IPS DF 19.7 (cell line): ENCODE measurements at regions not wholly inside any gene's neighbourhood (a gene's known extent, or its start where the extent isn't known, plus 50 kb on each side); places are given as distances from the start of the nearest gene placed in this dataset.
"Not testable (repeated sequence)": the region's sequence is repeated elsewhere in the genome, so short reads cannot be mapped to it uniquely, and the experiment has no call there.

Experiments used
- DNase-seq: peaks from one replicate; pipeline ENCODE4 v3.0.0-alpha.2; 2013; ENCODE audit warnings: low read depth, low spot score

DNA sequence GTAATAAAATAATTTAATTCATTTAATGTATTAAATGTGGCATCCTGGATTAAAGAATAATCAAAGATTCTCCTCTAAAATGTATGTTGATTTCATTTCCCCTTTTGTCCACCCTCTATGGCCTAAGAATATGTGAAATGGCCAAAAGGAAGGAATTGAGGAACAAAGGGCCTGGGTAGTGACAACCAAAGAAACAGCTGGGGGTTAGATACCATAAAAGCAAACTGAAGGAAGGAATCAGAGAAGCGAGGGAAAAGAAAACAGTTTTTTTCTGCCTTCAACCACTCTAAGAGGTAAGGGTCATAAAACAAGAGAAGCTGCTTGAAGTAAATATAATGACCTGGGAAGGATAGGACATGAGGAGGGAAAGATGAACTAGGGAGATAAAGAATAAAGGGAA lies 139.3 kb downstream of the FAM76B start:
- DNase-seq, result no peak

DNA sequence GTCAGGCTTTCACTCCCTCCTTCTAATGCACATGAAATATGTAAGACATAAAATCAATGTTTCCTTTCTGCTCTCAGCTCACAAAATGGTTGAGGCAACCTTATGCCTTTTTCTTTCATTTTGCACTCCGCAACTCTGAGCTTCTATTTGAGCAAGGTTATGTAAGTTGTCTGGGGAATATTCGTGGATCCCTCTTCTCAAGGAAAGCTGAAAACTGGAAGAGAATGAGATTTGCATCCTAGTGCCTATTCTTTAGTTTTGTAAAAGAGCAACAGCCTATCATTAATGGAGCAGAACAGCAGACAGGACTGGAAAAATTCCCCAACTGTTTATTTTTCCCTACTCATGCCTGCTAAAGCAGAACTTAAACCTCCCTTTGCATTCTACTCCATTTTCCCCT lies 141.7 kb downstream of the FAM76B start:
- no peak for DNase-seq

DNA sequence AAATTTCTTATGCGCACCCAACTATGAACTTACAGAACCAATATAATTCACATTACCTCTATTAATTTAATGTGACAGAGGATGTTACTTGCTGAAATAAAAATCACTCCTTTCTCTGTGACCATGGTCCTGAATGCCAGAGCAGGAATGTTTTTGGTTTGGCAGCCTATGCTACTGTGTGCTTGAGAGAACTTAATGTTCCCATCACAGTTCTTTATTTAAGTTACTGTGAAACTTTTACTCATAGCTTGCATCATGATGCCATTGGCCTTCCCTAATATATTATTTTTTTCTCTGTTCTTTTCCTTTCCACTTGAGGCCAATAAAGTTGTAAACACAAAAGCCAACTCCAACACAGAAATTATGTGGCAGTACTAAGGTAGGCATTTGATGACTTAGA lies 142.2 kb downstream of the FAM76B start:
- DNase-seq, result no peak

DNA sequence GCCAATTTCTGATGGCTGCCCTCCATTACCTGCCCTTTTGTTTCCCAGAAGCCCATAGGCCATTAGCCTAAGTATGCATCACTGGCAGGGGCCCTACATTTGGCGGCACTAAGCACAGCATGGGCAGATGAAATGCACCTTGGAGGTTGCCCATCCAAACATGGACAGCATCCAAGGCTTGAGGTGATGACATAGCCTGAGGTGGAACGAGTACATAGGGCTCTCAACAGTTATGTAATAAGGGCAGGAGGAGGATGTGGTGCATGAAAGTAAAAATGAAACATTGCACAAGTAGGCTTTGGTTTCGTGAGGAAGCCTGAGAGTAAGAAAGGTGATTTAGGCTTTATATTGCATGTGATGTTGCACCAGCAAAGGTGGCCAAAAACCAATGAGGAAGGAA lies 148.1 kb downstream of the FAM76B start:
- DNase-seq, result no peak

DNA sequence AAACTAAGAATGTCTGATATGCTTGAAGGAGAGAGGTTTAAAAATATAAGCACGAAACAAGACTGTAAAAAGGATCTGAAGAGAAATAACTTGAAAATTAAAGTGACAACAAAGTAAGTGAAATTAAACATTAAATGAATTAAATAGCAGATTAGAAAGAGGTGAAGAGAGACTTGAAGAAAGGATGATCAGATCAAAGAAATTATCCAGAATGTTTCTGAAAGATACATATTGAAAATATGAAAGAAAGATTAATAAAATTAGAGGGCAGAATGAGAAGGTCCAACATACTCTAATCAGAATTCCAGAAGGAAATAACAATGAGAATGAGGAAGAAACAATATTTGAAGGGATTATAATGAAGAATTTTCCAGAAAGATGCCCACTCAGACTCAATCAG lies 151.1 kb downstream of the FAM76B start:
- DNase-seq, result no peak

DNA sequence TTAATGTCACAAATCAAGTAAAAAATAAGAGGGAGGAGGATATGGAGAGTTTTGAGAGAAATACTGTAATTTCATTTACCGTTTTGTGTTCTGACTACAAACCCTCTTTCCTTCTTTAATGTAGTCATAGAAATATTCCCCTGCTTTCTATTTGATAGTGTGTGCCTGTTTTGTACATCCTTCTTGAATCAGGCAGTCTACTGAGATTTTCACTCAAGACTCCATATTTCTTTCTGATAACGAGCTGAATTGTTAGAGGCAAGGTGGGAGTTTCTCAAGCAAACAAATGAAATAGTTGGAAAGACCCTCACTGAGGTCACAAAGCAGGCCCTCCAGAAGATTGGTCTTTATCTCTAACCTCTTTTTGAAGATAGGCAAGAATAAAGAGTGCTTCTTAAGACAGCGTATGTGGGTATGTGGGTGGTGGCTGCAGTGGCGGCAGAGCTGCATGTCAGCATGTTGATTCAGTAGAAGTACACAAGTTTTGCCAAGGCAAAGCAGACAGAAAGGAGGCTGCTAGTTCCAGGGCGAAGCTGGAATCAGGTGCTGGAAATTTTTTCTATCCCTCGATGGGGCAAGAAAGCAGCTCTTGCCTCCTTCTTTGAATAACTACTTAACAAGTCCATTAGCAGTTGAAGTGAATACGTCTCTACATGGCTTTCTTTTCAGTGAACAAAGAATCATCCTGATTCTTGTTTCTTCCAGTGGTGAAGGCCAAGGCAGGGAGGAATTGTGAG lies 164.2 kb downstream of the FAM76B start:
- DNase-seq, result peak; percentile 3

DNA sequence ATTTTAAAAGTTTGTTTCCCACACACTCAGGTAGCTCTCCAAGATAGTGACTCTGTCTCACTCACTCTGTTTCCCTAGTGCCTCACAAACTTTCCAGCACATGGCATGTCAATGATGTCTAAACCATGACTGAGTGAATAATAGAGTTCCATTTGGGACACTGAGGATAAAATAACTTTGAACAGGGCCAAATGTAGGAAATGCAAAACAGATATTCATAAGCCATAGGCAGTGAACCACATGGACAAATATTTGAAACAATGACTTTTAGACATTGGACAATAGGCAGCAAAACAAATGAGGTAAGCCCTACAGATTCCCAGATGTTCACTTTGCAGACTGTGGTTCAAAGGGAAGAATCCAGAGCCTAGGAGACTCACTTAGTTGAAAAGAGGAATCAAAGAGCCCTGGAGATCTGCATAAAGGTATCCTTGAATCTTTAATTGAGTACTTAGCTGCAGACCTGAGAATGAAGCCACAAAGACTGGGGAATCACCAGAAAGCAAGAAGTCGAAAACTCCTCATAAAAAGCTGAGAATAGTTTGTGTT lies 173.3 kb downstream of the FAM76B start:
- no peak for DNase-seq

DNA sequence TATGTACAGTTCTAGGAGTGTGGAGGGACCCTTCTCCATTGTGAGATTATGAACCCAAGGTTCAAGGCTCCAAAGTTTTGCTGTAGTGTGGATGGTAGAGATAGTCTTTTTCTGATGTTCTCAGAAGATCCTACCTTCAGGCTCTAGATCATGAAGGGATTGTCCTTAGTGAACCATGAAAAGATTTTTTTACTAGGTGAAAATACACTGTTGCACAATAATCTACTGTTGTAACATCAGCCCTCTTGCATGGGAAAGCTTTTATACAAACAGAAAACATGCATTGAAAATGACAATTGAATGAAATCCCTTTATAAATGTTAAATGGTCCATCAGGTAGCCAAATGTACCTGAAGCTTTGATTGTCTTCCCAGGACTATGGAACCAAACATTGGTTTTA lies 177.8 kb downstream of the FAM76B start:
- no peak for DNase-seq

DNA sequence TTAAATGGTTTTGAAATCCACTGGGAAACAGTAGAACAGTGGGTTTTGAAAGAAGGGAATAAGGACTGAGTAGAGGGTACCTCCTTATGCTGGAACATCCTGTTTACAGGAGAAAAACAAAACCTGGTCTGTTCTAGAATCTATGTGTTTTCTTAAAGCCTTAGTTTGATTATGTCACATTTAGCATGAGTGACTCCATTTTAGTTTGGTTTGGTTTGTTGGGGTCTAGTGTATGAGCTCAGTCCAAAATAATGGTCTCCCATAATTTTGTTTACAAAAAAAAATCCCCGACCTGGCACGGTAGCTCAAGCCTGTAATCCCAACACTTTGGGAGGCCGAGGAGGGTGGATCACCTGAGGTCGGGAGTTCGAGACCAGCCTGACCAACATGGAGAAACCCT lies 179.4 kb downstream of the FAM76B start:
- not testable (repeated sequence) for DNase-seq

DNA sequence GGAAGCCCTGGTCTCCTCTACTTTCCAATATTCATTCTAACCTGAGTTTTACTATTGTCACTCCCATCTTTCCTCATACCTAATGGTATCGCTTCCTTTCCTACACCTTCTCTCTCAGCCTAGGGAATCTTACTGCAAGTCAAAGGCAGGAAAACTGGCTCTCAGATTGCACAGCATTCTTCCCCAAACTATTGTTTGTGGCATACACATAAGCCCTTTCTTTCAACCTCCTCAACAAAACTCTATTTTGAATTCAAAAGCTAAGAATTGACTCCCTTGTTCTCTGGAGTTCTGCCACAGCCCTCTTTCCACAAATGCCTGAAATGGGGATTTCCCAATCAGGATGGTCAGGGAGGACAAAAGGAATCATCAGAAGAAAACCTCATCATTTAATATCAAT lies 181.5 kb downstream of the FAM76B start:
- no peak for DNase-seq

DNA sequence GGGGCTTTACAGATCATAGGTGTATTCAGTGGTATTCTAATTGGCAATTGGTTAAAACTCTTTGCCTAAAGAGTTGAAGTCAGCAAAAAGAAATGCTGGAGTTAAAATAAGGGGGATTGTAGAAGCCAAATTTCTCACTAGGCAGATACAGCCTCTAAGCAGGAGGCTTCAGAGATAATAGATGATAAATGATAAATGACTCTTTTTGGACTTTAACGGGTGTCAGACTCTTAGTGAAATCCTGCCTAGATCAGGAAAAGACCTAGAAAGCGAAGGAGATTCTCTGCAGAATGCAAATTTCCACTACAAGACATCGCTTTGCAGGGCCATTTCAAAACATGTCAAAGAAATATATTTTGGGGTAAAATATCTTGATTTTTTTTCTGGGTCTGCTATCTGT lies 182.8 kb downstream of the FAM76B start:
- DNase-seq, result no peak

DNA sequence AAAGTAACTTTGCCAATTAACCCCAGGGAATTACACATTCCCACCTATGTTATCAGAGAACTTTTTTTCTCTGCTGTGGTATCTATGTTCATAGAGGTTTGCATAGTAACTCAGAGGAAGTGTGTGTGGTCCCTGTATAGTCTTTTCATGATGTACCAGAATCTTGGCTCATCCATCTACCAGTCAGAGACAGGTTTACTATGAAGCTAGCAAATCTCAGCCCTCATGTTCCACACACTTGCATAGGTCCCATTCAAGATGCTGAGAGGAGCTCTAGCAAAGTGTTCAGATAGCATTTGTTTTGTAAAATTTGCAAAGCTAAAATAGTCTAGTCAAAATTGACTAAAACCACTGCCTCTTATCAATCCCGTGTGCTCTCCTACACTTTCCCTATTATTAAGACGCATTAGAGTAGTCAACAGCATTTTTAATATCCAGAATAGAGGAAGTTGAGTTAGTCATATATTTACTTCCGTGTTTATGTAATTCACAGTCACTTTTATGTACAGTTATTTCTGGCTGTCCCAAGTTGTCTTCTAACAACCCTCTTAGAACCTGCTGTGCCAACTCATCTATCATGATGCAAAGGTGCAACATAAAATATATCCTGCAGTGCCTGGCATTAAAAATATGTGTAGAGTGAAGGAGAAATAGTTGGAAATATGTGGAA lies 184.2 kb downstream of the FAM76B start:
- no peak for DNase-seq

DNA sequence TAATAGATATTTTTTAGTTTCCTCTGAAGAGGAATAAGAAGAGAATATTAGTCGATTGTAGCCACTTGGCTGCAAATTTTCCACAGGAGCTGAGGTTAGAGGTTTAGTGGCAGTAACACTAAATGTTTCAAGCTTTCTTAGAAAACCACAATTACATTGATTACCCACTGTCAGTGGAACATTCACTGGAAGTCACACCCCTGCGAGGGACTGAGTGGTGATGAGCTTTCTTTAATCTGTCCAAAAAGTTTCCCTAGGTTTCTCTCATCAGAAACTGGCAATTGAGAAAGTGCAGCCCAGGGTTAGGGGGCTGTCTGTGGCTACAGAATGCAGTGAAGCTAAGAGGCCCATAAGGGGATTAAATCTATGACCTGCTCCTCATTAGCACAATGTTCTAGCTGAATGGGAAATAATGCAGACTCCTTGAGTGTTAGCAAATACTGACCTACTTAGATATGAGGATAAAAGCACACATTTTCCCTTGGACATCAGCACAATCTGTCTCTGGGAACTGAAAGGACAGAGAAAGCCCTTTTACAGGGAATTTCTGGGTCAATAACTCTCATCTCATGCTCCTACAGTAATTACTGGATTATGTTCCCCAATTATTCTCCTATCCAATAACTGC lies 189.5 kb downstream of the FAM76B start:
- DNase-seq, result no peak

DNA sequence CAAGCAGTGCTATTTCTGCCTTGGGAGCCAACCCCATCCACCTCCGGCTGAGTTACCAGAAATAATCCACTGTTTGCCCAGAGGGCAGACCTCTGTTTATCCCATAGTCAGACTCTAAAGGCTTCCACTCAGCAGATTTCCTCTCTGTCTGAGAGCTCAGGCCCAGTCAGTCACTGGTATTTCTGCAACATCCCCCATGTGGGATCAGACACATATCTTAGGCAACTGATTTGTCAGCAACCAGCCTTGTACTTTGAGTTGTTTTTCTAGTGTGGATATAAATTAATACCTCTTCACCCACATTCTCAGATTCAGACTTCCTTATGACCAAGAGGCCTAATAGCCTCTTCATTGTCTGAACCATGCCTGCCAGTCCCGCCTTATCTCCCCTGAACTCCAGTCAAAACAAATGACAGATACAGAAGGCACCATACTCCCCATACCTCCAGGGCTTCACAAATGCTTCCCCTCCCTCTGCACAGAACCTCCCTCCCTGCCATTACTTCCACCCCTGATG lies 193.6 kb downstream of the FAM76B start:
- no peak for DNase-seq

DNA sequence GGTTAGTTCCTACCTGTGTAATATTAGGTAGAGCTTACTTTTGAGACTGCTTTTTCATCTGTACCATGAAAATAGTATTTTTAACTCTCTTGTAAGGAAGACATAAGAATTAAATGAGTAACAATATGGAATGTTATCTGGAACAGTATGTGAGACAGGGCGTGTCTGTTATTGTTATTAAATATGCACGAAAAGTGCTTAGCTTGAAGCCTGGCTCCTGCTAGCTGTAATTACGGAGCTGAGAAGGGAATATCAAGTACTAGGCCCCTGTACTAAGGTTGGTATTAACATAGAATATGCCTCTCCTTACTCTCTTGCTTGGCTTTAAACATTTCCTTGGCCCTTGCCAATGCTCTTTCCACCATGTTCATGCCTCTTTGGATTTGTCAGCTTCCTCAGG lies 194.0 kb downstream of the FAM76B start:
- DNase-seq, result no peak

DNA sequence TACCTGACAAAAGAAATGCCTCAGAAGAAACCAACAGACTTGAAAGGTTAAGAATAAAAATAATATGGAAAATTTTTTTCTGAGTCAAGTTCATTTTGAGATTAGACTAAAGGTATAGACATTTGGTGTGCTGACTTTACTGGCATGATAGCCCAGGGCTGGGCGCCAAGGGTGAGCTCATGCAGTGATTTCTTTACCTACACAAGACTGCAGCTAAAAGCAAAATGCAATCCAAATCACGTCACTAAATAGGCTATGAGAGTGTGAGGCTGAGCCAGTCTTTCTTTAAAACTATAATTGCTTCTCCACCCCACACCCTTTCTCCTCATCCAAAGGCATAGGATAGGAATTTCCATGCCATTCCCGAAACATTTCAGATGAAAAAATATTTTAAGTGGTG lies 196.5 kb downstream of the FAM76B start:
- no peak for DNase-seq

DNA sequence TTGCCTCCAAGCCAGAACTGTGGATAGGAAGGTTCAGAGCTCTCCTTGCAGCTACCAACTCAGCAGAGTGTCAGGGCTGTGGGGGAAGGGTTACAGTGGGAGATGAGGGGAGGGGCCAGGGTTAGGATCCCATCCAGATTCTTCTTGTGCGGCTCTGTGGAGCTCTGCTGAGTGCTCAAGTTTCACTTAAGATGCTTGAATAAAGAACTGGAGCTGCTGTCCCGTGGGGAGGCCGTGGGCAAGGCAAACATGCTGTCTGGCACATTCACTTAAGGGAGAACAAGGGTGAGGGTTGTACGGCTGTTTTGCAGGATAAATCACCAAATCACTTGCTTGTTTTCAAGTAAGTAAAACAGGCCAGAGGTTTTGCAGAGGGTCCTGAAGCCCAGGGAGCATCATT lies 197.1 kb downstream of the FAM76B start:
- DNase-seq, result no peak

DNA sequence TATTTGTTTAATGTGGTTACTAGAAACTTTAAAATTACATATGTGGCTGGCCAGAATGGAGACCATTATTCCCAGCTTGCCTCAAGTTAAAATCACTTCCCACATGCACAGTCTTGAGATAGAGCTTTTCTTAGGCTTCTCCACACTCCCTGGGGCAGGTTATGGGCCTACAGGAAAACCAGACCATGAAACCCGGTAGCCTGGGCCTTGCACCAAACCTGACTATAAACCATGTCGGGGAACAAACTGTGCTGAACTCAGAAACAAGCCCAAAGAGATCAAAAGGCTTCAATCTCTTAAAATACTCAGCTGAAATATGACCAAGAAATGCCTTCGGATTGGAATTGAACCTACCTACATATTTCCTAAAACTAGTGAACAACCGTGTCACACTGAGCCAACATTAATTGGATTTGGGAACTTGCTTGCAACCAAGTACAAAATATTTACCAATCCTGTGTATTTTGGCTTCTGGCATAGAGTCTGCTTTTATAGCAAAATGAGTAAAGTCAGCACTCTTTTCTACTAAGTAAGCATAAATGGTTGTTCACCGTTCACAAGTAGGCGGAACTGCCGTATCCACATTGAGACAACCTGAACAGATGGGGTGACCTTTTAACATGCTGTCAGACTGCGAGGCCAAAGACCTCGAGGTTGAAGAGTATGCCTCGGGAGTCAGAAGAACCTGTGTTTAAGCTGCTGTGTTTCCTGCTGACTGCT lies 199.5 kb downstream of the FAM76B start:
- no peak for DNase-seq

DNA sequence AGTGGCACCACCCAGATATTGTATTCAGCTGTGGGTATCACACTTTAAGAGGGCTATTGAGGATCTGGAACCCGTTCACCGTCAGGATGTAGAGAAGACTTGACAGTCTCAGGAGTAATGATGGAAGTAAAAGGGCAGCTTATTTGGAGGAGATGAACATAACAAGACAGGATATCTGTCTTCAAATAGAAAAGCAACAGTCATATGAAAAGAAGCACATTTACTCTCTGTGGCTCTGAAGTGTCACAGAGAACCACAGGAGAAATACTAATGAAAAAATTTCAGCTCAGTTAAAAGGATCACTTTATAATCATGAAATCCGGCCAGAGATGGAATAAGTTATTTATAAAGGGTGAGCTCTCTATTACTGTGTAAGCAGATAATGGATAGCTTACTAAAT lies 200.8 kb downstream of the FAM76B start:
- no peak for DNase-seq

DNA sequence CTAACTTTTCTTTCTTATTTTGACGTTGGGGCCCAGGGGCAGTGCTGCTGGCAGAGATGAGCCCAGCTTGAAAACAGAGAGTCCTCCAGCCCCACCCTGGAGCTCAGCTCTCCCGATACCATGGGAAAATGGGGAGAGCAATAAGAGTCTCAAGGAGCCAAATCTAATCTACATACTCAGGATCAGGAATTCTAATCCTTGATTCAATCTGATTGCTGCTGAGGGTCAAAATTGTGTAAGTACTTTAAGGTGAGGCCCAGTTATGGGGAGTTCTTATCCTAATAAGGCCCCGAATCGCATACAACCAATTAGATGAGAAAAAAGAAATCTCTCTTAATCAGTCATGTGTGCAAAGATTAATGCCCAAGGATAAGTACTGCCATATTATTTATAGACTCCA lies 202.9 kb downstream of the FAM76B start:
- no peak for DNase-seq

DNA sequence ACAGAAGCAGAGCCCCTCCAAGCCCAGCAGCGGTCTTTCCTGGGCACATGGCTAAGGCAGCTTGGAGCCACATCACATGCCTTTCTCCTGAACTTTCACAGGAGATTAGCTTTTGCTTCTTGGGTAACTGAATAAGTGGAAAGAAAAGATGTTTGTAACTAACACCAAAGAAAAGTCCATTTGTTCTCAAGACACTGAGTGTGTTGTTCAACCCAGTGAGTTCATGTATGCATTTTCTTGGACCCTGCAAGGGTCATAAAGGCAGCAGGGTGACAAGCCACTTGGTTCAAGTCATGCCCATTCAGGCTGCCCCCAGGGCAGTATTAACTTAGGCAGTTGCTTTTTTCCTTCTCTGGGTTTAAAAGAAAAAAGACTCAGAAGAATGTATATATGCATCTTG lies 203.4 kb downstream of the FAM76B start:
- DNase-seq, result no peak

DNA sequence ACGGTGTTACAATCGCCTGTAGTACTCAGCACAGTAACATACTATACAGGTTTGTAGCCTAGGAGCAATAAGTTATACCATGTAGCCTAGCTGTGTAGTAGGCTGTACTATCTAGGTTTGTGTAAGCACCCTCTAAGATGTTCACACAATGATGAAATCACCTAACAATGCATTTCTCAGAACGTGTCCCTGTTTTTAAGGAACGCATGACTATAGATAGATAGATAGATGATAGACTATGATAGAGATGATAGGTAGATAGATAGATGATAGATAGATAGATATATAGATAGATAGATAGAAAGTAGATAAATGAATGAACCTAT lies 203.9 kb downstream of the FAM76B start:
- no peak for DNase-seq
